DND-41 (cell line): ENCODE measurements at regions not wholly inside any gene's neighbourhood (a gene's known extent, or its start where the extent isn't known, plus 50 kb on each side); places are given as distances from the start of the nearest gene placed in this dataset.
A peak's percentile ranks its signal among the peaks of the same experiment; 100 is the strongest.

ENCODE experiments used
- ATAC-seq: fragments of 200-7000 bp; cut with Tn5 transposase; 3 replicates; pipeline ENCODE4 v1.9.1; 2021; ENCODE audit warnings: low read depth; ENCODE audit not compliant: insufficient read depth
- DNase-seq: peaks from one replicate; pipeline ENCODE4 v3.0.0-alpha.2; 2020
- H2AFZ ChIP-seq: 2 replicates; pipeline ENCODE4 v1.6.0; 2012; ENCODE audit warnings: low read depth, low read length
- H3K27ac ChIP-seq: 2 replicates; pipeline ENCODE4 v1.5.1; 2012; ENCODE audit warnings: low read length, inconsistent platforms
- H3K27me3 ChIP-seq: fragments of 200-600 bp; sonication (generic); 2 replicates; pipeline ENCODE4 v1.6.0; 2012; ENCODE audit warnings: low read length, mild to moderate bottlenecking, inconsistent platforms; ENCODE audit not compliant: insufficient read depth, poor library complexity
- H3K36me3 ChIP-seq: 2 replicates; pipeline ENCODE4 v1.5.1; 2012; ENCODE audit warnings: low read length, inconsistent platforms; ENCODE audit not compliant: insufficient read depth
- H3K4me1 ChIP-seq: 2 replicates; pipeline ENCODE4 v1.5.1; 2012; ENCODE audit warnings: mild to moderate bottlenecking, low read length; ENCODE audit not compliant: insufficient read depth
- H3K4me2 ChIP-seq: 2 replicates; pipeline ENCODE4 v1.6.0; 2012; ENCODE audit warnings: mild to moderate bottlenecking, moderate library complexity, low read length, inconsistent platforms; ENCODE audit not compliant: insufficient read depth
- H3K4me3 ChIP-seq, 2 experiments: fragments of 200-600 bp in 1 of 2; shearing (Covaris generic) in 1 of 2; 2 replicates each; pipeline ENCODE4 v1.5.1; 2012 to 2016; ENCODE audit warnings: inconsistent platforms in 2 of 2, low read length in 2 of 2, mild to moderate bottlenecking in 2 of 2, low read depth in 1 of 2, moderate library complexity in 1 of 2
- H3K79me2 ChIP-seq: 2 replicates; pipeline ENCODE4 v1.6.0; 2012; ENCODE audit warnings: low read length, inconsistent platforms; ENCODE audit not compliant: insufficient read depth
- H3K9ac ChIP-seq: 2 replicates; pipeline ENCODE4 v1.6.0; 2012; ENCODE audit warnings: low read depth, mild to moderate bottlenecking, inconsistent platforms, low read length, moderate library complexity
- H3K9me3 ChIP-seq: 2 replicates; pipeline ENCODE4 v1.5.1; 2012; ENCODE audit warnings: low read length, moderate library complexity, mild to moderate bottlenecking, inconsistent platforms; ENCODE audit not compliant: insufficient read depth, severe bottlenecking
- H4K20me1 ChIP-seq: 2 replicates; pipeline ENCODE4 v1.6.0; 2012; ENCODE audit warnings: low read length; ENCODE audit not compliant: insufficient read depth
- EZH2 ChIP-seq: IDR thresholded peaks from 3 replicates; pipeline ENCODE4 v1.6.1; 2012; ENCODE audit warnings: borderline replicate concordance, low read depth, mild to moderate bottlenecking, moderate library complexity, low read length, inconsistent platforms; ENCODE audit not compliant: severe bottlenecking
- TF ChIP-seq, protein P1 (sequence below): IDR thresholded peaks from 2 replicates; pipeline ENCODE4 v1.5.1; 2012; ENCODE audit warnings: borderline replicate concordance, low read length, moderate library complexity, mild to moderate bottlenecking; ENCODE audit not compliant: poor library complexity, severe bottlenecking; ENCODE audit errors: extremely low read depth

DNA sequence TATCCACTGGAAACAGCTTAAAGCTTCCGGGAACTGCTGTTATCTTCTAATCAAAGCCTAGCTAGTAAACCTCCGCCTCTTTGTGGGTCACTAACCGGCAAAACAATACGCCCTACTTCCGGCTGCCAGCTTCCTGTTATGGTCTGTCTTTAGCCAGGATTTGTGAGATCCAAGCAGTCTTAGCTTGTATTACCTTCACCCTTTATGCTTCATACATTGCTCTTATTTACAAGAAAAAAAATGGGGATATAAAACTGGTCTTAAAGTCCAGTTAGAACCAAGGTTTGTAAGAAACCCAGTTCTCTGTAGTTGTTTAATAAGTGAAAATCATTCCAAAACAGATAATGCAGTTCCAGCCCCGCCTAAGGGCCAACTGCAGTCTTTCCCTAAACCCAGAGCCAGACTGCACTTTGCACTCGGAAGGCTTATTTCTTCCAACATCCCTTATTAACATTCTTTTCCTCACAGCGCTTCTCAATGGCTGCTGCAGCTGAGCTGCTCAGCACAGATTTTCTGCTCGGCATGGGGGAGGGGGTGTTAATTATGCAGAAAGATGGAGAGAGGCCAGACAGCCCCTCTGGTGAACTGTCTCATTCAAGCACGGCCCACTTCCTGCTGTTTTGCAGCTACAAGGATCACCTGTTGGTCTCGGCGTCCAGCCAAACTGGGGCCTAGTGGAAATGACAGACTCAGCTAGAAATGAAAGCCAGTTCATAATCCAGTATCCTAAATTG is 368.4 kb downstream of the KLF12 start:
- Histone ChIP-seq H3K9me3 (no peaks in the 10 kb centered on the region), H3K79me2 (no peaks in the 10 kb centered on the region; the same call in 1 of the 2 replicates), H3K4me1 (peaks cover 33% of the 10 kb centered on the region), H4K20me1 (no peaks in the 10 kb centered on the region), H3K9ac (peak overlapping the region; percentile 17; the same call in 1 of the 2 replicates), H3K27ac (peak overlapping the region; percentile 65), H3K4me2 (peak overlapping the region; percentile 47; the same call in 1 of the 2 replicates), H2AFZ (no peak overlapping the region), H3K27me3 (no peaks in the 10 kb centered on the region), H3K36me3 (peaks cover 47% of the 10 kb centered on the region), H3K4me3 (0 out of 4 replicates have a peak overlapping the region, but pooled peaks of 1 of the 2 experiments have one; percentile 27)
- ATAC-seq (peak; percentile 97), DNase-seq (peak; percentile 90)
- TF ChIP-seq, protein P1, sequence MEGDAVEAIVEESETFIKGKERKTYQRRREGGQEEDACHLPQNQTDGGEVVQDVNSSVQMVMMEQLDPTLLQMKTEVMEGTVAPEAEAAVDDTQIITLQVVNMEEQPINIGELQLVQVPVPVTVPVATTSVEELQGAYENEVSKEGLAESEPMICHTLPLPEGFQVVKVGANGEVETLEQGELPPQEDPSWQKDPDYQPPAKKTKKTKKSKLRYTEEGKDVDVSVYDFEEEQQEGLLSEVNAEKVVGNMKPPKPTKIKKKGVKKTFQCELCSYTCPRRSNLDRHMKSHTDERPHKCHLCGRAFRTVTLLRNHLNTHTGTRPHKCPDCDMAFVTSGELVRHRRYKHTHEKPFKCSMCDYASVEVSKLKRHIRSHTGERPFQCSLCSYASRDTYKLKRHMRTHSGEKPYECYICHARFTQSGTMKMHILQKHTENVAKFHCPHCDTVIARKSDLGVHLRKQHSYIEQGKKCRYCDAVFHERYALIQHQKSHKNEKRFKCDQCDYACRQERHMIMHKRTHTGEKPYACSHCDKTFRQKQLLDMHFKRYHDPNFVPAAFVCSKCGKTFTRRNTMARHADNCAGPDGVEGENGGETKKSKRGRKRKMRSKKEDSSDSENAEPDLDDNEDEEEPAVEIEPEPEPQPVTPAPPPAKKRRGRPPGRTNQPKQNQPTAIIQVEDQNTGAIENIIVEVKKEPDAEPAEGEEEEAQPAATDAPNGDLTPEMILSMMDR: no peak

DNA sequence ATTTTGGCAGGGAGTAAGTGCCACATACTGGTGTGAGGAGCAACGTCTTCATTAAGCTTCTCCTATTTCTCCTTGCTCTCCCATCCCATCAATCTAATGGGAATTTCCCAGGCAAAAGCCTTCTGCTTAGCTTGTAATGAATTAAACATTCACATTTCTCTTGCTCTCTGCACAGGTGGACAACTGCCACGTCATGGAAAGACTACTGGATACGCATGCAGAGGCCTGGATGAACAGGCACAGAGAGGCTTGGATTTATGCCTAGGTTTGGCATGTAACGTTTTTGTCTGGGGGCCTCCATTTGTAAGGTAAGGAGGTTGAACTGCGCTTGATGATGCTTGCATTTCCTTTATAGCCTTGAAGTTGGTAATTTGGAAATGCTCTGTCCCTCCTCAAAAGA is 374.8 kb downstream of the KLF12 start:
- no peak overlapping the region for H3K4me3 ChIP-seq
- H3K27ac ChIP-seq: no peak overlapping the region
- H4K20me1 ChIP-seq: no peaks in the 10 kb centered on the region
- H3K9me3 ChIP-seq: no peaks in the 10 kb centered on the region
- H3K9ac ChIP-seq: no peak overlapping the region
- ATAC-seq: no peak
- TF ChIP-seq, protein P1: no peak
- TF ChIP-seq EZH2: no peak
- H3K79me2 ChIP-seq: no peaks in the 10 kb centered on the region
- no peak overlapping the region for H3K4me2 ChIP-seq
- H2AFZ ChIP-seq: no peak overlapping the region
- peaks cover 41% of the 10 kb centered on the region for H3K36me3 ChIP-seq
- no peak for DNase-seq
- no peaks in the 10 kb centered on the region for H3K27me3 ChIP-seq
- no peaks in the 10 kb centered on the region for H3K4me1 ChIP-seq

DNA sequence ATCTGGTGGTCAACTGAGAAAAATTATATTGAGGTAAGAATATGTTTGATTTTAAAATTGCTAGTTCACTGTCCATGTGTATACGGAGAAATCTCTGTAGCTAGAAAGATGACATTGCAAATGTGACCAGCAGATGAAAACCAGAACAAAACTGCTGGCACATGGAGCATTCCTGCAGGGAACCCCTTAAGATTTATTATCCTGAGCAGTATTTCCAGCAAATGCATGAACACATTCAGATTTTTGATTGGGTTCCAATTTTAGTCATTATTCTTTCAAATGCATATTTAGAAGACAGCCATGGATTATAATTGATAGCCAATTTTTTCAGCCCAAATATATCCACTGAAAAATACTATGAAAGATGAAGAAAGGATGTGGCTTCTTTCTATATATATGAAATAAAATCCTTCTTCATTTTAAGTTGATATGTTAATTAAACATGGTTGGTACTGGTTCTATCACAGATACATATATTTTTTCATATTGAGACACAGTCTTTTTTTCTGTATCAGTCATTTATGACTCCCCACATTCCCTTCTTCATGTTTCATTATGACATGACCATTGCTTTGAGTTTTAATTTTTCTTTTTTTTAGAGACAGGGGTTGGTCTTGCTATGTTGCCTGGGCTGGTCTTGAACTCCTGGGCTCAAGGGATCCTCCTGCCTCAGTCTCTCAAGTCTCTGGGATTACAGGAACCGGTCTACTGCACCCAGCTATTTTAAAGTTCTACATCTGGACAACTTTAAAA is 376.5 kb downstream of the KLF12 start:
- Histone ChIP-seq H3K4me2 (no peak overlapping the region), H2AFZ (no peak overlapping the region), H3K9ac (no peak overlapping the region), H3K27me3 (no peaks in the 10 kb centered on the region), H3K9me3 (no peaks in the 10 kb centered on the region), H3K27ac (no peak overlapping the region), H3K4me3 (no peak overlapping the region), H3K36me3 (peaks cover 34% of the 10 kb centered on the region), H3K79me2 (no peaks in the 10 kb centered on the region; the same call in 1 of the 2 replicates), H3K4me1 (no peaks in the 10 kb centered on the region), H4K20me1 (no peaks in the 10 kb centered on the region)
- ATAC-seq: no peak
- DNase-seq: no peak
- TF ChIP-seq, protein P1: no peak
- TF ChIP-seq EZH2: no peak
